Large intestine (tissue), 3 donors: ENCODE measurements at regions not wholly inside any gene's neighbourhood (a gene's known extent, or its start where the extent isn't known, plus 50 kb on each side); places are given as distances from the start of the nearest gene placed in this dataset.
A peak's percentile ranks its signal among the peaks of the same experiment; 100 is the strongest.

ENCODE experiments used
- DNase-seq, 2 donors: peaks; one replicate each; pipeline versions ENCODE4 v3.0.0 to v3.0.0-alpha.2; 2013
- H3K27ac ChIP-seq: one replicate; pipeline ENCODE4 v1.5.1; 2013; ENCODE audit warnings: low read length
- H3K27me3 ChIP-seq: 2 replicates; pipeline ENCODE4 v1.6.1; 2013; ENCODE audit warnings: low read length; ENCODE audit not compliant: control insufficient read depth, insufficient read depth
- H3K36me3 ChIP-seq: 2 replicates; pipeline ENCODE4 v1.6.1; 2013; ENCODE audit warnings: low read length; ENCODE audit not compliant: control insufficient read depth, insufficient read depth
- H3K4me1 ChIP-seq: one replicate; pipeline ENCODE4 v1.6.1; 2013; ENCODE audit warnings: low read length; ENCODE audit not compliant: control insufficient read depth, insufficient read depth
- H3K4me3 ChIP-seq: one replicate; pipeline ENCODE4 v1.5.1; 2013; ENCODE audit warnings: low read length
- H3K9me3 ChIP-seq: one replicate; pipeline ENCODE4 v1.6.1; 2013; ENCODE audit warnings: mild to moderate bottlenecking, low read depth, low read length, moderate library complexity; ENCODE audit not compliant: control insufficient read depth
- WGBS: methylation state at CpG from one replicate; pipeline ENCODE4 v1.1.5; 2013; ENCODE audit warnings: low lambda C conversion rate; ENCODE audit not compliant: insufficient coverage; 5-methylcytosine and 5-hydroxymethylcytosine counted together

DNA sequence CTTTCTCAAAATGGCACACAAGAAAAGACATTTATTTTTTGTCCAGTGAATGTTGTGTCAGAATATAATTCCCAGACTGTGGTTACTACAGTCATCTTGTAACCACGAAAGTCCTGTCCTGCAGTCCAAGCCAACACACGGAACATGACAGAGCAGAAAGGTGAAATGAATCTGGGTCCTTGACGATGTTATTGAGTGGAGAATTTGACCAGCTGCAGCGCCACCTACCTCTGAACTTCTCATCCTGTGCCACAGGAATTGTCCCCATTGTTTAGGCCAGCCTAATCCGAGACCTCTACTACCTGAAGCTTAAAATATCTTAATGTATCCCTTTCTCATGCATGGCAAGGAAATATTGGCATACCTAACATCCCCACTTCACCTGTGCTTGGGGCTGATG, 64.1 kb upstream of the OTX2 start:
- no CpG with 5 or more reads among the region's 5 CpGs for WGBS
- peak; percentile 9 to 34 for DNase-seq
- Histone ChIP-seq H3K27ac (no peak overlapping the region), H3K9me3 (no peaks in the 10 kb centered on the region), H3K27me3 (no peaks in the 10 kb centered on the region), H3K4me1 (no peaks in the 10 kb centered on the region), H3K4me3 (no peak overlapping the region), H3K36me3 (no peaks in the 10 kb centered on the region)

DNA sequence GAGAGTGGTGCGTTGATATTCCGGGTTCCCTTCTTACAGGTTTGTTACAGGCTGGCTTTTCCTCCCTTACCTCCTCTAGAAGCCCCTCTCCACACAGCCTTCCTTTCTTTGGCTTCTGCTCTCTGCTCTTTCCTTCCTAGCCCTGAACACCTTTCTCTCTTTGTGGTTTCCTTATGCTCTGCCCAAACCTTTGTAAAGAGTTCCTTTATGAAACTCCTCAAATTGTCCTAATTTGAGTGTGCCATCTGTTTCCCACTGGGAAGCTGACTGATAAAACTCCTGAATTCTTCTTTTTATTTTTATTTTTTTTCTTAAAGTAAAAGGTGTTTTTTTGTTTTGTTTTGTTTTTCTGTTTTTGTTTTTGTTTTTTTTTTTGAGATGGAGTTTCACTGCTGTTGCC, 60.1 kb upstream of the OTX2 start:
- no peak for DNase-seq
- H3K27ac ChIP-seq = no peak overlapping the region
- WGBS = 100% methylated on average over 2 of the region's 2 CpGs
- H3K4me1 ChIP-seq = no peaks in the 10 kb centered on the region
- no peak overlapping the region for H3K4me3 ChIP-seq
- H3K36me3 ChIP-seq = no peaks in the 10 kb centered on the region
- H3K27me3 ChIP-seq = peaks cover 2% of the 10 kb centered on the region
- no peaks in the 10 kb centered on the region for H3K9me3 ChIP-seq

DNA sequence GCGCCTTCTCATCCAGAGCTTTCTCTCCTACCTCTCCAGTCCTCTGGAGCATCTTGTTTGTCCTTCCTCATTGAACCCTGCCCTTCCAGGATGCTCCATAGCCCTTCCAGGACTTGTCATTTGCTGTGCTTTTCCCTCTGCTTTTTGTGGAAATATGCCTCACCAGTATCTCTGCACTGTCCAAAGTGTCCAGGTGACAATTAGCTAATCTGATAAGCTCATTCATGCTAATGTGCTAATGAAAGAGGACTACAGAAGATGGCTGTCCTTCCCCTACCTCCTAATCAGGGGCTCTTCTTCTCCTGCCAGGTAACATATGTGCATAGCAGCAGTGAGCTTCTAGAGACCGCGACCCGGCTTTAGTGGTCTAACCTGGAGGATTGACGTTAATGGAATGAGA, 58.4 kb upstream of the OTX2 start:
- Histone ChIP-seq H3K27me3 (peaks cover 2% of the 10 kb centered on the region), H3K36me3 (no peaks in the 10 kb centered on the region), H3K9me3 (no peaks in the 10 kb centered on the region), H3K4me1 (no peaks in the 10 kb centered on the region), H3K4me3 (no peak overlapping the region), H3K27ac (no peak overlapping the region)
- 100% methylated on average over 1 of the region's 5 CpGs for WGBS
- DNase-seq = no peak

- Histone ChIP-seq H3K36me3 (no peaks in the 10 kb centered on the region), H3K4me1 (no peaks in the 10 kb centered on the region), H3K9me3 (no peaks in the 10 kb centered on the region), H3K27ac (no peak overlapping the region), H3K4me3 (no peak overlapping the region), H3K27me3 (no peaks in the 10 kb centered on the region)
- WGBS = no CpG with 5 or more reads among the region's 5 CpGs
- DNase-seq = no peak
Measured at GRCh38 chr14:56862836-56863235, 52.6 kb upstream of the OTX2 start.

DNA sequence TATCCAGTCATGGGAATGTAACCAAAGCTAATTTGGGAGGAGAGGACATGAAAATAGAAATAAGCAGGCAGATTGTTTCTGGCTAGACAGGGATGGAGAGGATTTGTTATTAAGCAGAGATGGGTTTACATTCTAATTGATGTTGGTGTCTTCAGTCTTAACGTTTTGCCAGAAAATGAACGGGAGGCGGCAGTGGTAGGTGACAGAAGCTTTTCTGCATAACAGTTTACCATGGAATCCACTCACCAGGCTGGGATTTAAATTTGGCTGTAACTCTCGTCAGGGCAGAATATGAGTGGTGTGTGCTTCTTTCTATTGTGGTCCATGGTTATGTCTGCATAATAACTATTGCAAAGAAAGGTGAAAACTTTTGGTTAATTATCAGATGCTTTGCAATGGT, 50.2 kb upstream of the OTX2 start:
- WGBS = no CpG with 5 or more reads among the region's 4 CpGs
- DNase-seq = no peak
- Histone ChIP-seq H3K4me3 (no peak overlapping the region), H3K4me1 (no peaks in the 10 kb centered on the region), H3K9me3 (no peaks in the 10 kb centered on the region), H3K27me3 (peaks cover 2% of the 10 kb centered on the region), H3K27ac (no peak overlapping the region), H3K36me3 (no peaks in the 10 kb centered on the region)
